ENCODE measurements at regions not wholly inside any gene's neighbourhood (a gene's known extent, or its start where the extent isn't known, plus 50 kb on each side); places are given as distances from the start of the nearest gene placed in this dataset.

GRCh38 chr15:95142531-95142930 lies 911.2 kb downstream of the MCTP2 start:
- TF ChIP-seq CTCF (IDR thresholded peaks at IDR 0.05; ENCODE audit: borderline replicate concordance, extremely low read depth, low read length, poor library complexity, severe bottlenecking) (no peak), EZH2 (IDR thresholded peaks at IDR 0.05; ENCODE audit: borderline replicate concordance, low read depth, low read length, severe bottlenecking) (no peak)
